CD4-positive, alpha-beta T cell (primary cell): ENCODE measurements at regions not wholly inside any gene's neighbourhood (a gene's known extent, or its start where the extent isn't known, plus 50 kb on each side); places are given as distances from the start of the nearest gene placed in this dataset.

Experiments
- ATAC-seq: fragments of 200-7000 bp; cut with Tn5 transposase; one replicate; pipeline ENCODE4 v1.10.0; 2022; ENCODE audit warnings: mild to moderate bottlenecking; ENCODE audit not compliant: poor library complexity
- CTCF ChIA-PET: fragments of 350-600 bp; sonication (Branson Sonifier 250); formaldehyde crosslinking; loops from one replicate; lab custom pipeline; 2021; ENCODE audit warnings: antibody characterized with exemption, inconsistent platforms; lab: Charles Lee
- POLR2A ChIA-PET: fragments of 350-600 bp; sonication (Branson Sonifier 250); formaldehyde crosslinking; loops from one replicate; lab custom pipeline; 2021; ENCODE audit warnings: antibody characterized with exemption, inconsistent platforms; lab: Charles Lee
- DNase-seq, 14 experiments: peaks; one replicate each; pipeline ENCODE4 v3.0.0-alpha.2; 2013 to 2020; ENCODE audit warnings: mixed read lengths in 2 of 14
- H3K27ac ChIP-seq, 2 donors: one replicate each; pipeline versions ENCODE4 v1.5.1 to v1.7.0; 2013; ENCODE audit warnings: low read length in 2 of 2, low read depth in 1 of 2, mild to moderate bottlenecking in 1 of 2
- H3K27me3 ChIP-seq, 2 experiments: 1 replicate in 1 of 2; 2 replicates in 1 of 2; pipeline versions ENCODE4 v1.6.1 to v1.7.0; 2013; ENCODE audit warnings: low read length in 2 of 2, control low read depth in 1 of 2, mild to moderate bottlenecking in 1 of 2, moderate library complexity in 1 of 2; ENCODE audit not compliant: insufficient read depth in 2 of 2, control insufficient read depth in 1 of 2
- H3K36me3 ChIP-seq: one replicate; pipeline ENCODE4 v1.6.1; 2013; ENCODE audit warnings: low read length, control low read depth; ENCODE audit not compliant: insufficient read depth
- H3K4me1 ChIP-seq: one replicate; pipeline ENCODE4 v1.6.1; 2013; ENCODE audit warnings: low read length, control low read depth; ENCODE audit not compliant: insufficient read depth
- H3K4me3 ChIP-seq: one replicate; pipeline ENCODE4 v1.5.1; 2013; ENCODE audit warnings: mild to moderate bottlenecking, low read length, moderate library complexity
- H3K9me3 ChIP-seq, 2 experiments: 1 replicate in 1 of 2; 2 replicates in 1 of 2; pipeline versions ENCODE4 v1.6.1 to v1.7.0; 2013; ENCODE audit warnings: low read length in 2 of 2, mild to moderate bottlenecking in 2 of 2, control low read depth in 1 of 2, moderate library complexity in 1 of 2; ENCODE audit not compliant: control insufficient read depth in 1 of 2, insufficient read depth in 1 of 2
- H3K27ac Mint-ChIP-seq: one replicate; pipeline ENCODE4 v1.8.0; 2020; ENCODE audit warnings: mixed read lengths
- H3K27me3 Mint-ChIP-seq: one replicate; pipeline ENCODE4 v1.8.0; 2021; ENCODE audit warnings: mixed read lengths
- H3K36me3 Mint-ChIP-seq: one replicate; pipeline ENCODE4 v1.8.0; 2021; ENCODE audit warnings: low read depth, mixed read lengths
- H3K4me1 Mint-ChIP-seq: one replicate; pipeline ENCODE4 v1.8.0; 2021; ENCODE audit warnings: low read depth, mixed read lengths
- H3K4me3 Mint-ChIP-seq: one replicate; pipeline ENCODE4 v1.8.0; 2020; ENCODE audit warnings: mild to moderate bottlenecking, mixed read lengths
- H3K9me3 Mint-ChIP-seq: one replicate; pipeline ENCODE4 v1.8.0; 2020; ENCODE audit warnings: mixed read lengths
- CTCF ChIP-seq: fragments of 200-600 bp; IDR thresholded peaks from one replicate; pipeline ENCODE4 v1.8.0; 2022; ENCODE audit warnings: antibody characterized with exemption, mild to moderate bottlenecking
- intact Hi-C, 2 experiments: fragments of 100-400 bp; cut with DNase I in 1 of 2; cut with micrococcal nuclease in 1 of 2; formaldehyde crosslinking; loops; one replicate each; pipeline versions ENCODE4 v1.15.1 to v1.9.0; 2023 to 2025; cut with DNase I, micrococcal nuclease

- Mint-ChIP-seq H3K4me1 (no peaks in the 10 kb centered on the region), H3K36me3 (no peaks in the 10 kb centered on the region), H3K27me3 (no peaks in the 10 kb centered on the region), H3K9me3 (no peaks in the 10 kb centered on the region), H3K27ac (no peak overlapping the region), H3K4me3 (no peak overlapping the region)
- TF ChIP-seq CTCF, result no peak
- H3K36me3 ChIP-seq, result no peaks in the 10 kb centered on the region
- H3K4me3 ChIP-seq, result no peak overlapping the region
- DNase-seq (no peak), ATAC-seq (no peak)
- CTCF ChIA-PET, result no interaction called here
- no peaks in the 10 kb centered on the region for H3K27me3 ChIP-seq
- POLR2A ChIA-PET, result no interaction called here
- H3K4me1 ChIP-seq, result no peaks in the 10 kb centered on the region
- no peak overlapping the region for H3K27ac ChIP-seq
- intact Hi-C loops, result no loop called here
- H3K9me3 ChIP-seq, result no peaks in the 10 kb centered on the region
Measured at GRCh38 chr2:57897920-57898319, 148.7 kb upstream of the VRK2 start.

GRCh38 chr2:57899898-57900297 lies 146.7 kb upstream of the VRK2 start:
- Histone ChIP-seq H3K4me3 (no peak overlapping the region), H3K27me3 (no peaks in the 10 kb centered on the region), H3K27ac (no peak overlapping the region), H3K9me3 (no peaks in the 10 kb centered on the region), H3K36me3 (no peaks in the 10 kb centered on the region), H3K4me1 (no peaks in the 10 kb centered on the region)
- ATAC-seq, result no peak
- Mint-ChIP-seq H3K4me1 (no peaks in the 10 kb centered on the region), H3K27me3 (no peaks in the 10 kb centered on the region), H3K27ac (no peak overlapping the region), H3K4me3 (no peak overlapping the region), H3K36me3 (no peaks in the 10 kb centered on the region), H3K9me3 (no peaks in the 10 kb centered on the region)
- ChIA-PET CTCF (no interaction called here), POLR2A (no interaction called here)
- peak in 1 of 14 experiments; percentile 27 for DNase-seq
- TF ChIP-seq CTCF, result no peak
- intact Hi-C loops, result no loop called here

- Mint-ChIP-seq H3K27me3 (no peaks in the 10 kb centered on the region), H3K9me3 (no peaks in the 10 kb centered on the region), H3K27ac (no peak overlapping the region), H3K4me3 (no peak overlapping the region), H3K36me3 (no peaks in the 10 kb centered on the region), H3K4me1 (no peaks in the 10 kb centered on the region)
- no peaks in the 10 kb centered on the region for H3K36me3 ChIP-seq
- no peak overlapping the region for H3K27ac ChIP-seq
- POLR2A ChIA-PET, result no interaction called here
- no peaks in the 10 kb centered on the region for H3K27me3 ChIP-seq
- CTCF ChIA-PET, result no interaction called here
- no peak overlapping the region for H3K4me3 ChIP-seq
- no peaks in the 10 kb centered on the region for H3K9me3 ChIP-seq
- DNase-seq (no peak), ATAC-seq (no peak)
- no peak for TF ChIP-seq CTCF
- H3K4me1 ChIP-seq, result no peaks in the 10 kb centered on the region
- intact Hi-C loops, result no loop called here
Measured at GRCh38 chr2:57902578-57902977, 144.0 kb upstream of the VRK2 start.
